ENCODE measurements at regions not wholly inside any gene's neighbourhood (a gene's known extent, or its start where the extent isn't known, plus 50 kb on each side); places are given as distances from the start of the nearest gene placed in this dataset.

DNA sequence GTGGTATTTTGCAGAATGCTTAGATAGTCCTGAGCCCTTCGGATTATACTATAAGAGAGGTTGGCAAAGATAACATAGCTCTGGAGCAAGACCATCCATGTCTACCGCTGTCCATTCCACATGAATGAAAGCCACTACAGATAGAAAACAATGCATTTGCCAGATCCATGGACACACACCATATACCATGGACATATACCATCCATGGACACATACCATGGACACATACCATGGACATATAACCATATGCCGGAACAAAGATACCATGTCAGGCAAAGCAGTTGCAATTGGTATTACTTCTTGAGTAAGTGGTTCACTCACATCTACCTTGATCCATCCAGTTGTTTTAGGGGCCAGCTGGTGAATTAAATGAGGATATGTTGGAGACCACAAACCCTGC, 53.2 kb upstream of the ATP6AP2 start:
- TF ChIP-seq, protein P1, sequence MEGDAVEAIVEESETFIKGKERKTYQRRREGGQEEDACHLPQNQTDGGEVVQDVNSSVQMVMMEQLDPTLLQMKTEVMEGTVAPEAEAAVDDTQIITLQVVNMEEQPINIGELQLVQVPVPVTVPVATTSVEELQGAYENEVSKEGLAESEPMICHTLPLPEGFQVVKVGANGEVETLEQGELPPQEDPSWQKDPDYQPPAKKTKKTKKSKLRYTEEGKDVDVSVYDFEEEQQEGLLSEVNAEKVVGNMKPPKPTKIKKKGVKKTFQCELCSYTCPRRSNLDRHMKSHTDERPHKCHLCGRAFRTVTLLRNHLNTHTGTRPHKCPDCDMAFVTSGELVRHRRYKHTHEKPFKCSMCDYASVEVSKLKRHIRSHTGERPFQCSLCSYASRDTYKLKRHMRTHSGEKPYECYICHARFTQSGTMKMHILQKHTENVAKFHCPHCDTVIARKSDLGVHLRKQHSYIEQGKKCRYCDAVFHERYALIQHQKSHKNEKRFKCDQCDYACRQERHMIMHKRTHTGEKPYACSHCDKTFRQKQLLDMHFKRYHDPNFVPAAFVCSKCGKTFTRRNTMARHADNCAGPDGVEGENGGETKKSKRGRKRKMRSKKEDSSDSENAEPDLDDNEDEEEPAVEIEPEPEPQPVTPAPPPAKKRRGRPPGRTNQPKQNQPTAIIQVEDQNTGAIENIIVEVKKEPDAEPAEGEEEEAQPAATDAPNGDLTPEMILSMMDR (IDR thresholded peaks at IDR 0.05 in 4 of 5, conservative IDR thresholded peaks at IDR 0.05 in 1 of 5) = no peak
- no peak for TF ChIP-seq POLR2A (IDR thresholded peaks at IDR 0.05)
